Pancreas (tissue), 10 donors: ENCODE measurements at regions not wholly inside any gene's neighbourhood (a gene's known extent, or its start where the extent isn't known, plus 50 kb on each side); places are given as distances from the start of the nearest gene placed in this dataset.
"Not testable (repeated sequence)": the region's sequence is repeated elsewhere in the genome, so short reads cannot be mapped to it uniquely, and the experiment has no call there.

Experiments used
- ATAC-seq, 4 donors: fragments of 200-7000 bp; cut with Tn5 transposase; one replicate each; pipeline versions ENCODE4 v1.8.0 to v1.9.1; 2020; ENCODE audit warnings: mild to moderate bottlenecking in 4 of 4, moderate library complexity in 4 of 4
- DNase-seq, 6 donors: peaks; one replicate each; pipeline ENCODE4 v3.0.0-alpha.2; 2020
- FAIRE-seq: peaks from 2 replicates; lab custom pipeline; 2012; peaks lifted over from hg19 to GRCh38; lab: Jason Lieb, UNC
- H3K27ac ChIP-seq, 4 donors: fragments of 200-600 bp; sonication (generic); 1 replicate in 3 of 4; 2 replicates in 1 of 4; pipeline versions ENCODE4 v1.5.0 to v1.8.0; 2020
- H3K27me3 ChIP-seq, 4 donors: fragments of 200-600 bp; one replicate each; pipeline ENCODE4 v1.8.0; 2021
- H3K36me3 ChIP-seq, 3 donors: fragments of 200-600 bp; sonication (generic) in 1 of 3; one replicate each; pipeline versions ENCODE4 v1.5.0 to v1.8.0; 2020 to 2021
- H3K4me1 ChIP-seq, 3 donors: fragments of 200-600 bp; one replicate each; pipeline ENCODE4 v1.8.0; 2021
- H3K4me3 ChIP-seq, 4 donors: fragments of 200-600 bp; sonication (generic) in 2 of 4; one replicate each; pipeline versions ENCODE4 v1.5.0 to v1.8.0; 2020 to 2021
- H3K9me3 ChIP-seq, 4 donors: fragments of 200-600 bp; one replicate each; pipeline ENCODE4 v1.8.0; 2021
- WGBS, 2 donors: extraction: QIAGEN DNeasy Blood & Tissue Kit; methylation state at CpG; one replicate each; pipeline ENCODE4 v1.1.7; 2013; 5-methylcytosine and 5-hydroxymethylcytosine counted together
- intact Hi-C, 3 donors: fragments of 100-400 bp; cut with DNase I; formaldehyde crosslinking; loops; one replicate each; pipeline versions ENCODE4 v1.11.1 to v1.14.2; 2022
- TF ChIP-seq, protein P1 (sequence below), 4 donors: fragments of 200-600 bp; sonication (generic) in 3 of 4; IDR thresholded peaks; one replicate each; pipeline versions ENCODE4 v1.5.0 to v1.8.0; 2021; ENCODE audit warnings: antibody characterized with exemption in 4 of 4
- donor health status: healthy with polysubstance abuse.
- donor health status: DM: no; HTN: no; CAD: no; lungs with moderate emphysema.
- donor health status: DM: no; HTN: no; CAD: no.
- donor health status: control.
- donor health status: control.
- donor health status: Bipolar disorder and iron deficiency.
- donor health status: DM: yes; HTN: yes; CAD: no.
- donor health status: DM: no; HTN: no; CAD: no.
- donor health status: DM: no; HTN: no; CAD: no.
- donor health status: DM: yes; HTN: yes; CAD: no.

- DNase-seq (no peak), FAIRE-seq (no peak), ATAC-seq (no peak)
- Histone ChIP-seq H3K4me3 (no peak overlapping the region), H3K4me1 (no peaks in the 10 kb centered on the region), H3K27me3 (no peaks in the 10 kb centered on the region), H3K9me3 (no peaks in the 10 kb centered on the region), H3K27ac (no peak overlapping the region), H3K36me3 (no peaks in the 10 kb centered on the region)
- 88 to 96% methylated on average over 1 of the region's 1 CpG for WGBS, 2 donors
- intact Hi-C loops = no loop called here
- TF ChIP-seq, protein P1, sequence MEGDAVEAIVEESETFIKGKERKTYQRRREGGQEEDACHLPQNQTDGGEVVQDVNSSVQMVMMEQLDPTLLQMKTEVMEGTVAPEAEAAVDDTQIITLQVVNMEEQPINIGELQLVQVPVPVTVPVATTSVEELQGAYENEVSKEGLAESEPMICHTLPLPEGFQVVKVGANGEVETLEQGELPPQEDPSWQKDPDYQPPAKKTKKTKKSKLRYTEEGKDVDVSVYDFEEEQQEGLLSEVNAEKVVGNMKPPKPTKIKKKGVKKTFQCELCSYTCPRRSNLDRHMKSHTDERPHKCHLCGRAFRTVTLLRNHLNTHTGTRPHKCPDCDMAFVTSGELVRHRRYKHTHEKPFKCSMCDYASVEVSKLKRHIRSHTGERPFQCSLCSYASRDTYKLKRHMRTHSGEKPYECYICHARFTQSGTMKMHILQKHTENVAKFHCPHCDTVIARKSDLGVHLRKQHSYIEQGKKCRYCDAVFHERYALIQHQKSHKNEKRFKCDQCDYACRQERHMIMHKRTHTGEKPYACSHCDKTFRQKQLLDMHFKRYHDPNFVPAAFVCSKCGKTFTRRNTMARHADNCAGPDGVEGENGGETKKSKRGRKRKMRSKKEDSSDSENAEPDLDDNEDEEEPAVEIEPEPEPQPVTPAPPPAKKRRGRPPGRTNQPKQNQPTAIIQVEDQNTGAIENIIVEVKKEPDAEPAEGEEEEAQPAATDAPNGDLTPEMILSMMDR (IDR thresholded peaks at IDR 0.05) = no peak
Measured at GRCh38 chr11:87456499-87456898, 418.8 kb downstream of the TMEM135 start.

DNA sequence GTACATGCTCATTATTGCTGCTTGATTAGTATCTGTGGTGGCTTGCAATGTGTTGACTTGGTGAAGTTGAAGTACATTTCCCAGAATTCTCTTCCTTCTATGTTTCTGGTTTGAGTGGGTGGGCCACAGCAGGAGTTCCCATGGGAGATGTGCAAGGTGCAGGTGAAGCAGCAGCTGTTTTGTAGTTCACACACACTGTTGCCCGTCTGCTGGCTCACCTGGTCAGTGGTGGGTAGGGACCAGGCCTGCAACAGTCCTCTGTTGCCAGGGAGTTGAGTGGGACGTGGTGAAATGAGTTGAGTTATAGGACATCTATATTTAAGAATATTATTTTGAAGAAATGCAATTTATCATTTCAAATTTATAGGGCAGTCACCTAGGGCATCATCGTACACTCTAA, 417.4 kb downstream of the TMEM135 start:
- no peak for FAIRE-seq
- H3K9me3 ChIP-seq = no peaks in the 10 kb centered on the region
- TF ChIP-seq, protein P1 (IDR thresholded peaks at IDR 0.05) = no peak

GRCh38 chr11:87454241-87454640, 416.5 kb downstream of the TMEM135 start:
- WGBS, 2 donors = 0 to 5% methylated on average over 1 of the region's 1 CpG
- intact Hi-C loops = no loop called here
- Histone ChIP-seq H3K9me3 (no peaks in the 10 kb centered on the region), H3K27ac (no peak overlapping the region), H3K27me3 (no peaks in the 10 kb centered on the region), H3K36me3 (no peaks in the 10 kb centered on the region), H3K4me1 (no peaks in the 10 kb centered on the region), H3K4me3 (no peak overlapping the region)
- DNase-seq (peak in 4 of 6 donors; percentile 5 to 65 (median 24)), FAIRE-seq (no peak), ATAC-seq (no peak)
- TF ChIP-seq, protein P1 (IDR thresholded peaks at IDR 0.05) = no peak

More for the DNA sequence above, 417.4 kb downstream of the TMEM135 start:
- ATAC-seq (no peak), DNase-seq (no peak)
- no peak overlapping the region for H3K4me3 ChIP-seq
- H3K27ac ChIP-seq = no peak overlapping the region
- WGBS, 2 donors = 92 to 93% methylated on average over 3 of the region's 3 CpGs
- intact Hi-C loops = no loop called here
- no peaks in the 10 kb centered on the region for H3K27me3 ChIP-seq
- H3K4me1 ChIP-seq = no peaks in the 10 kb centered on the region
- H3K36me3 ChIP-seq = no peaks in the 10 kb centered on the region

DNA sequence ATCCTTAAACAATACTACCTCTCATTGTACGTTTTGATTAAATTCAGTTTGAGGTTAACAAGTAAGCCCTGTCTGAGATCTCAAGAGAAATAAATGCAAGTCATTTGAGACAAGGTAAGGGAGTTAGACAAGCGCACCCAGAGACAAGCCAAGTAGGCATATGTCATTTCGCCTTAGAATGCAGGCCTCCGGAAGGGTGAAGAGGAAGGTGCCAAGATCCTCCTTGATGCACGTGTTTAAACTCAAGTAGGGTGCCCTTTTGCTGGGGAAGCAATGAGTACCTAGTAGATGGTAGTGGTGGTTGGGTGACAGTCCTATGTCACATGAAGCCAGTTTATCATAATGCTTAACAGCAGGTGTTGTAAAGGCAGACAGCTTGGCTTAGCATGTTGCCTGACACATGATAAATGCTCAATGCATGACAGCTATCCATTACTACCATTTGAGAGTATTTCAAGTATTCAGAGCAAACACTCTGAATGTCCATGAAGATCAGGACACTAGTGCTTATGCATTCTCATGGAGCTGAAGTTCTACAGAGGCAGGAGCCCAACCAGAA, 415.9 kb downstream of the TMEM135 start:
- intact Hi-C loops = no loop called here
- TF ChIP-seq, protein P1 (IDR thresholded peaks at IDR 0.05) = no peak
- FAIRE-seq (no peak), ATAC-seq (no peak), DNase-seq (no peak)
- no peak overlapping the region for H3K4me3 ChIP-seq
- no peaks in the 10 kb centered on the region for H3K36me3 ChIP-seq
- H3K4me1 ChIP-seq = no peaks in the 10 kb centered on the region
- H3K9me3 ChIP-seq = no peaks in the 10 kb centered on the region
- no peaks in the 10 kb centered on the region for H3K27me3 ChIP-seq
- WGBS, 2 donors = 89 to 90% methylated on average over 5 of the region's 5 CpGs
- no peak overlapping the region for H3K27ac ChIP-seq

GRCh38 chr11:87452025-87452424, 414.3 kb downstream of the TMEM135 start:
- H3K9me3 ChIP-seq, H3K36me3 ChIP-seq, ATAC-seq, FAIRE-seq, intact Hi-C loops, H3K4me1 ChIP-seq, H3K4me3 ChIP-seq, DNase-seq, H3K27me3 ChIP-seq, H3K27ac ChIP-seq: not testable (repeated sequence)
- 84 to 87% methylated on average over 2 of the region's 2 CpGs for WGBS, 2 donors
